Upper lobe of left lung (tissue), 4 donors: ENCODE measurements at regions not wholly inside any gene's neighbourhood (a gene's known extent, or its start where the extent isn't known, plus 50 kb on each side); places are given as distances from the start of the nearest gene placed in this dataset.

ENCODE experiments used
- POLR2A ChIP-seq, 4 donors: fragments of 450-650 bp; IDR thresholded peaks; one replicate each; pipeline ENCODE4 v1.5.1; 2016 to 2017; ENCODE audit warnings: antibody characterized with exemption in 4 of 4, mild to moderate bottlenecking in 2 of 4
- TF ChIP-seq, protein P1 (sequence below), 6 experiments: fragments of 450-650 bp in 4 of 6; fragments of 200-600 bp in 2 of 6; sonication (generic) in 2 of 6; IDR thresholded peaks; one replicate each; pipeline ENCODE4 v1.5.1; 2016 to 2019; ENCODE audit warnings: antibody characterized with exemption in 6 of 6

- TF ChIP-seq, protein P1, sequence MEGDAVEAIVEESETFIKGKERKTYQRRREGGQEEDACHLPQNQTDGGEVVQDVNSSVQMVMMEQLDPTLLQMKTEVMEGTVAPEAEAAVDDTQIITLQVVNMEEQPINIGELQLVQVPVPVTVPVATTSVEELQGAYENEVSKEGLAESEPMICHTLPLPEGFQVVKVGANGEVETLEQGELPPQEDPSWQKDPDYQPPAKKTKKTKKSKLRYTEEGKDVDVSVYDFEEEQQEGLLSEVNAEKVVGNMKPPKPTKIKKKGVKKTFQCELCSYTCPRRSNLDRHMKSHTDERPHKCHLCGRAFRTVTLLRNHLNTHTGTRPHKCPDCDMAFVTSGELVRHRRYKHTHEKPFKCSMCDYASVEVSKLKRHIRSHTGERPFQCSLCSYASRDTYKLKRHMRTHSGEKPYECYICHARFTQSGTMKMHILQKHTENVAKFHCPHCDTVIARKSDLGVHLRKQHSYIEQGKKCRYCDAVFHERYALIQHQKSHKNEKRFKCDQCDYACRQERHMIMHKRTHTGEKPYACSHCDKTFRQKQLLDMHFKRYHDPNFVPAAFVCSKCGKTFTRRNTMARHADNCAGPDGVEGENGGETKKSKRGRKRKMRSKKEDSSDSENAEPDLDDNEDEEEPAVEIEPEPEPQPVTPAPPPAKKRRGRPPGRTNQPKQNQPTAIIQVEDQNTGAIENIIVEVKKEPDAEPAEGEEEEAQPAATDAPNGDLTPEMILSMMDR (IDR thresholded peaks at IDR 0.05), result no peak
- TF ChIP-seq POLR2A (IDR thresholded peaks at IDR 0.05), result no peak
Observed at GRCh38 chr12:47366579-47366978, 286.8 kb upstream of the AMIGO2 start.
